GM12878 (cell line): ENCODE measurements at regions not wholly inside any gene's neighbourhood (a gene's known extent, or its start where the extent isn't known, plus 50 kb on each side); places are given as distances from the start of the nearest gene placed in this dataset.

ENCODE experiments used
- ATAC-seq: fragments of 200-7000 bp; cut with Tn5 transposase; 3 replicates; pipeline ENCODE4 v1.9.1; 2020; ENCODE audit warnings: mild to moderate bottlenecking, moderate library complexity
- BruUV-seq: library from RNA; stranded (reverse); fragments of 400-500 nt; replicated peaks from 2 replicates; lab custom pipeline; 2021; lab: Mats Ljungman, UMichigan
- CTCF ChIA-PET: fragments of 300-600 bp; sonication (Branson Sonifier 250); formaldehyde crosslinking; extraction: SDS; loops from one replicate; lab custom pipeline; 2021; ENCODE audit warnings: inconsistent platforms; lab: Yijun Ruan, JAX
- POLR2A ChIA-PET: fragments of 350-600 bp; formaldehyde crosslinking; extraction: SDS; loops from one replicate; lab custom pipeline; 2021; ENCODE audit warnings: inconsistent platforms; lab: Charles Lee
- RAD21 ChIA-PET: fragments of 300-600 bp; sonication (Branson Sonifier 250); formaldehyde crosslinking; loops from one replicate; lab custom pipeline; 2023; ENCODE audit warnings: antibody characterized with exemption; ENCODE audit not compliant: unreplicated experiment; lab: Charles Lee
- SMC1A ChIA-PET: fragments of 300-600 bp; sonication (Branson Sonifier 250); formaldehyde crosslinking; loops from one replicate; lab custom pipeline; 2023; ENCODE audit not compliant: unreplicated experiment, uncharacterized antibody; lab: Charles Lee
- DNase-seq: peaks from one replicate; pipeline ENCODE4 v3.0.0-alpha.2; 2011; ENCODE audit warnings: low read depth, low spot score
- FAIRE-seq: peaks from 3 replicates; lab custom pipeline; 2011; peaks lifted over from hg19 to GRCh38; lab: Jason Lieb, UNC
- H2AFZ ChIP-seq: 2 replicates; pipeline ENCODE4 v1.6.0; 2011; ENCODE audit warnings: low read depth, low read length, control low read depth; ENCODE audit not compliant: control insufficient read depth
- H3K27ac ChIP-seq: 2 replicates; pipeline ENCODE4 v1.5.1; 2011; ENCODE audit warnings: control low read depth; ENCODE audit not compliant: control insufficient read depth, insufficient read depth
- H3K27me3 ChIP-seq, 2 experiments: replicated peaks in 1 of 2; 2 replicates each; pipeline versions ENCODE4 v1.6.0 to v1.6.1; 2011; ENCODE audit warnings: low read length in 1 of 2; ENCODE audit not compliant: control insufficient read depth in 2 of 2, insufficient read depth in 2 of 2
- H3K36me3 ChIP-seq, 2 experiments: 2 replicates each; pipeline ENCODE4 v1.5.1; 2011; ENCODE audit warnings: low read length in 1 of 2; ENCODE audit not compliant: control insufficient read depth in 2 of 2, insufficient read depth in 2 of 2
- H3K4me1 ChIP-seq: 2 replicates; pipeline ENCODE4 v1.6.1; 2011; ENCODE audit warnings: mild to moderate bottlenecking, low read length, moderate library complexity, mixed read lengths; ENCODE audit not compliant: control insufficient read depth, insufficient read depth
- H3K4me2 ChIP-seq: 2 replicates; pipeline ENCODE4 v1.6.0; 2011; ENCODE audit warnings: control low read depth; ENCODE audit not compliant: control insufficient read depth, insufficient read depth
- H3K4me3 ChIP-seq: fragments of 200-600 bp; sonication (generic); 2 replicates; pipeline ENCODE4 v1.5.1; 2016
- H3K79me2 ChIP-seq: 2 replicates; pipeline ENCODE4 v1.6.0; 2011; ENCODE audit warnings: low read length; ENCODE audit not compliant: control insufficient read depth, insufficient read depth
- H3K9ac ChIP-seq: 2 replicates; pipeline ENCODE4 v1.8.0; 2011; ENCODE audit warnings: low read length, control low read depth, mixed read lengths; ENCODE audit not compliant: control insufficient read depth, insufficient read depth
- H3K9me3 ChIP-seq: replicated peaks from 3 replicates; pipeline ENCODE4 v1.5.1; 2011; ENCODE audit warnings: mild to moderate bottlenecking, low read length; ENCODE audit not compliant: control insufficient read depth, insufficient read depth
- H4K20me1 ChIP-seq: 2 replicates; pipeline ENCODE4 v1.6.0; 2011; ENCODE audit not compliant: control insufficient read depth, insufficient read depth
- BCLAF1 ChIP-seq: fragments of 450-650 bp; IDR thresholded peaks from 2 replicates; pipeline ENCODE4 v1.6.1; 2017; ENCODE audit warnings: antibody characterized with exemption, mild to moderate bottlenecking, moderate library complexity
- BRCA1 ChIP-seq: IDR thresholded peaks from 2 replicates; pipeline ENCODE4 v1.6.1; 2011; ENCODE audit warnings: low read depth, low read length, improper control_type of control experiment
- EED ChIP-seq: sonication (generic); IDR thresholded peaks from 2 replicates; pipeline ENCODE4 v1.6.1; 2016; ENCODE audit warnings: antibody characterized with exemption, low read depth
- ELK1 ChIP-seq: IDR thresholded peaks from 2 replicates; pipeline ENCODE4 v1.6.1; 2012; ENCODE audit warnings: low read depth, low read length, improper control_type of control experiment
- EP300 ChIP-seq, 2 experiments: fragments of 150-350 bp in 1 of 2; IDR thresholded peaks; 2 replicates each; pipeline ENCODE4 v1.6.1; 2011 to 2012; ENCODE audit warnings: low read depth in 2 of 2, low read length in 2 of 2, borderline replicate concordance in 1 of 2, improper control_type of control experiment in 1 of 2, inconsistent platforms in 1 of 2; ENCODE audit not compliant: control insufficient read depth in 1 of 2
- FOXM1 ChIP-seq: IDR thresholded peaks from 2 replicates; pipeline ENCODE4 v1.6.1; 2012; ENCODE audit warnings: low read depth, mild to moderate bottlenecking, inconsistent platforms, low read length, moderate library complexity
- GABPA ChIP-seq: IDR thresholded peaks from 2 replicates; pipeline ENCODE4 v1.6.1; 2014; ENCODE audit warnings: antibody characterized with exemption, low read depth, mild to moderate bottlenecking, inconsistent platforms
- LARP7 ChIP-seq: fragments of 450-650 bp; IDR thresholded peaks from 2 replicates; pipeline ENCODE4 v1.6.1; 2017; ENCODE audit warnings: mild to moderate bottlenecking
- NFIC ChIP-seq: IDR thresholded peaks from 2 replicates; pipeline ENCODE4 v1.6.1; 2012; ENCODE audit warnings: low read depth, mild to moderate bottlenecking, inconsistent platforms, low read length, moderate library complexity
- POLR2AphosphoS5 ChIP-seq: IDR thresholded peaks from 2 replicates; pipeline ENCODE4 v1.6.1; 2011; ENCODE audit warnings: mild to moderate bottlenecking, low read length, inconsistent platforms
- RFX5 ChIP-seq: IDR thresholded peaks from 2 replicates; pipeline ENCODE4 v1.6.1; 2011; ENCODE audit warnings: low read depth, low read length, improper control_type of control experiment
- YBX1 ChIP-seq: fragments of 450-650 bp; IDR thresholded peaks from 2 replicates; pipeline ENCODE4 v1.6.1; 2016; ENCODE audit warnings: antibody characterized with exemption
- ZNF687 ChIP-seq: fragments of 450-650 bp; IDR thresholded peaks from 2 replicates; pipeline ENCODE4 v1.6.1; 2017; ENCODE audit warnings: mild to moderate bottlenecking, moderate library complexity
- WGBS: methylation state at CpG from one replicate; pipeline ENCODE4 v1.1.6; 2016; ENCODE audit warnings: low lambda C conversion rate; ENCODE audit not compliant: insufficient replicate concordance, insufficient coverage; ENCODE audit errors: missing lambda C conversion rate; 5-methylcytosine and 5-hydroxymethylcytosine counted together
- in situ Hi-C: fragments of 300-500 bp; cut with MboI; formaldehyde crosslinking; loops from 9 replicates; pipeline ENCODE4 v1.14.3; 2018; ENCODE audit warnings: mixed read lengths
- intact Hi-C: fragments of 100-400 bp; cut with micrococcal nuclease; formaldehyde crosslinking; loops from one replicate; pipeline ENCODE4 v1.14.2; 2022; ENCODE audit not compliant: unreplicated experiment

DNA sequence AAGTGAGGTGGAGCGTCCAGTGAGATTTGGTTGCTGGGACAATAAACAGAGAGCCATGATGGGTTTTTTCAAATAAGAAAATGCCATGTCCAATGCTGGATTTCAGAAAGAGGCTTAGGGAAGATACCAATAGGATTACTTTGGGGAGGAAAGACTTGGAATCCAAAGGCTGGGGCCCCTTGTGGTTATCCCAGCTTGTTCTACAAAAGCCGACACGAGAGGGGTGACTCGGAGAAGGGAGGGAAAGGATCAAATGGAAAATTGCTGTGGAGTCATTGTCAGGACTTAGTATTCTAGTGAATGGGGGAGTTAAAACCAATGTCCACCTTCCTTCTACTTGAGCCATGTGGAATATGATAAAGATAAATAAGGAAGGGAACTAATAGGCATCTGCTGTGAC lies 305.5 kb downstream of the SOX9 start:
- peak overlapping the region; percentile 95 for H3K27ac ChIP-seq
- RAD21 ChIA-PET: interaction anchor here (0.8 to 11.4 kb wide), 12 partner anchors 8 to 396 kb away, joined by 3 to 361 read pairs (median 10); partner anchors contain the start of gene SOX9
- DNase-seq (no peak), FAIRE-seq (no peak), ATAC-seq (no peak)
- H3K4me2 ChIP-seq: peak overlapping the region; percentile 48
- peak overlapping the region; percentile 49; the same call in 1 of the 2 replicates for H3K4me3 ChIP-seq
- POLR2A ChIA-PET: interaction anchor here (0.7 to 9.6 kb wide), 9 partner anchors 15 to 396 kb away, joined by 3 to 170 read pairs (median 4); partner anchors contain the start of gene SOX9
- SMC1A ChIA-PET: interaction anchor here (0.6 to 12.7 kb wide), 18 partner anchors 8 to 305 kb away, joined by 3 to 335 read pairs (median 4); partner anchors contain the start of gene SOX9
- peaks cover 22% of the 10 kb centered on the region for H3K79me2 ChIP-seq
- in situ Hi-C loops (loop anchor here (5.0 to 10.0 kb wide), 2 partner anchors 36 to 302 kb away; partner anchors contain the start of gene SOX9), intact Hi-C loops (no loop called here)
- H3K9me3 ChIP-seq: no peaks in the 10 kb centered on the region
- WGBS: 66% methylated on average over 4 of the region's 4 CpGs
- H4K20me1 ChIP-seq: no peaks in the 10 kb centered on the region
- H3K4me1 ChIP-seq: peaks cover 41% of the 10 kb centered on the region
- no peak overlapping the region for H2AFZ ChIP-seq
- peak overlapping the region; percentile 76 for H3K9ac ChIP-seq
- TF ChIP-seq LARP7: no peak
- TF ChIP-seq FOXM1: no peak
- no peak for TF ChIP-seq POLR2AphosphoS5
- TF ChIP-seq RFX5: no peak
- no peak for TF ChIP-seq ZNF687
- TF ChIP-seq BRCA1: no peak
- no peak for TF ChIP-seq BCLAF1
- no peak for TF ChIP-seq YBX1
- TF ChIP-seq NFIC: no peak
- TF ChIP-seq EP300 (IDR thresholded peaks at IDR 0.05; ENCODE audit: borderline replicate concordance in 1 of 2, control insufficient read depth in 1 of 2, low read depth in 2 of 2, low read length in 2 of 2): no peak
- TF ChIP-seq GABPA: no peak
- TF ChIP-seq ELK1: no peak
- TF ChIP-seq EED: no peak
- H3K27me3 ChIP-seq: no peaks in the 10 kb centered on the region
- H3K36me3 ChIP-seq: peaks cover 0 to 2% of the 10 kb centered on the region in 2 experiments; a peak in 1 of 4 replicates
- CTCF ChIA-PET: interaction anchor here (0.5 to 9.8 kb wide), 10 partner anchors 9 to 113 kb away, joined by 3 to 101 read pairs (median 4); no protein-coding TSS in a partner anchor
- no TSS peak for BruUV-seq
